Suppressor macrophage treated with lipopolysaccharide for 4 hours (primary cell): ENCODE measurements at regions not wholly inside any gene's neighbourhood (a gene's known extent, or its start where the extent isn't known, plus 50 kb on each side); places are given as distances from the start of the nearest gene placed in this dataset.
"Not testable (repeated sequence)": the region's sequence is repeated elsewhere in the genome, so short reads cannot be mapped to it uniquely, and the experiment has no call there.

Experiments used
- DNase-seq: peaks from one replicate; pipeline ENCODE4 v3.0.0-alpha.2; 2020

- no peak for DNase-seq
These were observed 50.0 kb upstream of the EMX2 start for GRCh38 chr10:117492504-117492903.

GRCh38 chr10:117488004-117488403, 54.5 kb upstream of the EMX2 start:
- DNase-seq: no peak

GRCh38 chr10:117486606-117487005, 55.9 kb upstream of the EMX2 start:
- no peak for DNase-seq

GRCh38 chr10:117483056-117483590, 59.4 kb upstream of the EMX2 start:
- DNase-seq: no peak

- not testable (repeated sequence) for DNase-seq
These were observed 61.5 kb upstream of the EMX2 start for GRCh38 chr10:117481011-117481410.

GRCh38 chr10:117480097-117480496, 62.4 kb upstream of the EMX2 start:
- no peak for DNase-seq

- no peak for DNase-seq
These were observed 64.4 kb upstream of the EMX2 start for GRCh38 chr10:117477961-117478670.

GRCh38 chr10:117477211-117477947, 65.2 kb upstream of the EMX2 start:
- DNase-seq: no peak

- no peak for DNase-seq
These were observed 65.8 kb upstream of the EMX2 start for GRCh38 chr10:117476716-117477115.

- no peak for DNase-seq
These were observed 66.3 kb upstream of the EMX2 start for GRCh38 chr10:117476281-117476680.

- no peak for DNase-seq
These were observed 69.7 kb upstream of the EMX2 start for GRCh38 chr10:117472872-117473271.

- no peak for DNase-seq
These were observed 71.1 kb upstream of the EMX2 start for GRCh38 chr10:117471344-117471874.

- DNase-seq: no peak
These were observed 71.8 kb upstream of the EMX2 start for GRCh38 chr10:117470733-117471132.

- no peak for DNase-seq
These were observed 73.9 kb upstream of the EMX2 start for GRCh38 chr10:117468665-117469064.

- no peak for DNase-seq
These were observed 78.4 kb upstream of the EMX2 start for GRCh38 chr10:117464176-117464575.

GRCh38 chr10:117463545-117463920, 79.0 kb upstream of the EMX2 start:
- DNase-seq: no peak

- DNase-seq: no peak
These were observed 79.6 kb upstream of the EMX2 start for GRCh38 chr10:117462816-117463544.

- no peak for DNase-seq
These were observed 80.1 kb upstream of the EMX2 start for GRCh38 chr10:117462424-117462792.

- DNase-seq: no peak
These were observed 80.7 kb upstream of the EMX2 start for GRCh38 chr10:117461766-117462423.

- no peak for DNase-seq
These were observed 81.4 kb upstream of the EMX2 start for GRCh38 chr10:117460846-117461765.

- DNase-seq: no peak
These were observed 83.3 kb upstream of the PDZD8 start for GRCh38 chr10:117458571-117458970.

GRCh38 chr10:117457932-117458331, 82.7 kb upstream of the PDZD8 start:
- DNase-seq: no peak
